PFSK-1 (cell line): ENCODE measurements at regions not wholly inside any gene's neighbourhood (a gene's known extent, or its start where the extent isn't known, plus 50 kb on each side); places are given as distances from the start of the nearest gene placed in this dataset.

Experiments used
- FOXP2 ChIP-seq: optimal IDR thresholded peaks from 2 replicates; pipeline ENCODE3; 2011; ENCODE audit warnings: borderline replicate concordance, control low read depth, inconsistent platforms; ENCODE audit not compliant: insufficient read depth; ENCODE audit errors: extremely low read length, extremely low read depth
- SIN3A ChIP-seq: IDR thresholded peaks from 2 replicates; pipeline ENCODE4 v1.6.1; 2012; ENCODE audit warnings: mild to moderate bottlenecking, low read length, moderate library complexity, borderline replicate concordance; ENCODE audit not compliant: insufficient read depth

DNA sequence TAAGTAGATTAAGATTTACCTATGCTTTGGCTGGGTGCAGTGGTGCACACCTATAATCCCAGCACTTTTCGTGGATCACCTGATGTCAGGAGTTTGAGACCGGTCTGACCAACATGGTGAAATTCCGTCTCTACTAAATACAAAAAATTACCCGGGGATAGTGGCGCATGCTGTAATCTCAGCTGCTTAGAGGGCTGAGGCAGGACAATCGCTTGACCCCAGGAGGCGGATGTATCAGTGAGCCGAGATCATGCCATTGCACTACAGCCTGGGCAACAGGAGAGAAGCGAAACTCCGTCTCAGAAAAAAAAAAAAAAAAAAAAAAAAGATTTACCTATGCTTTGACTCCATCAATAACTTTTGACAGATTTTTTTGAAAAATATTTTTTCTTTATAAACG lies 267.1 kb upstream of the SEMA6A start:
- TF ChIP-seq SIN3A: no peak
- no peak for TF ChIP-seq FOXP2
